GM12872 (cell line): ENCODE measurements at regions not wholly inside any gene's neighbourhood (a gene's known extent, or its start where the extent isn't known, plus 50 kb on each side); places are given as distances from the start of the nearest gene placed in this dataset.

Experiments
- CTCF ChIP-seq: IDR thresholded peaks from 3 replicates; pipeline ENCODE4 v1.5.1; 2011; ENCODE audit warnings: low read depth, mild to moderate bottlenecking, low read length, moderate library complexity; ENCODE audit not compliant: insufficient read depth

- TF ChIP-seq CTCF = no peak
Measured at GRCh38 chrX:118257781-118258180, 88.1 kb upstream of the WDR44 start.

GRCh38 chrX:118259213-118259612 is 86.7 kb upstream of the WDR44 start:
- TF ChIP-seq CTCF = no peak

- no peak for TF ChIP-seq CTCF
Measured at GRCh38 chrX:118261151-118261550, 84.8 kb upstream of the WDR44 start.

- no peak for TF ChIP-seq CTCF
Measured at GRCh38 chrX:118271775-118272174, 74.1 kb upstream of the WDR44 start.

GRCh38 chrX:118272242-118272641 is 73.7 kb upstream of the WDR44 start:
- TF ChIP-seq CTCF = no peak

- TF ChIP-seq CTCF = no peak
Measured at GRCh38 chrX:118286066-118286762, 59.7 kb upstream of the WDR44 start.
